Spleen (tissue), 11 donors: ENCODE measurements at regions not wholly inside any gene's neighbourhood (a gene's known extent, or its start where the extent isn't known, plus 50 kb on each side); places are given as distances from the start of the nearest gene placed in this dataset.

Source experiments
- DNase-seq: peaks from one replicate; pipeline ENCODE4 v3.0.0-alpha.2; 2020
- H3K27ac ChIP-seq, 8 donors: fragments of 200-600 bp; sonication (generic) in 7 of 8; 1 replicate in 4 of 8; 2 replicates in 4 of 8; pipeline versions ENCODE4 v1.5.0 to v1.8.0; 2016 to 2021; ENCODE audit warnings: inconsistent platforms in 4 of 8, mild to moderate bottlenecking in 4 of 8, moderate library complexity in 1 of 8
- H3K27me3 ChIP-seq, 7 donors: fragments of 200-600 bp; sonication (generic) in 6 of 7; replicated peaks in 1 of 7; 1 replicate in 4 of 7; 2 replicates in 3 of 7; pipeline versions ENCODE4 v1.5.0 to v1.8.0; 2016 to 2021; ENCODE audit warnings: inconsistent platforms in 3 of 7, mild to moderate bottlenecking in 1 of 7
- H3K36me3 ChIP-seq, 6 donors: fragments of 200-600 bp; sonication (generic) in 5 of 6; 1 replicate in 4 of 6; 2 replicates in 2 of 6; pipeline versions ENCODE4 v1.5.0 to v1.8.0; 2016 to 2021; ENCODE audit warnings: inconsistent platforms in 2 of 6
- H3K4me1 ChIP-seq, 6 donors: fragments of 200-600 bp; sonication (generic) in 5 of 6; 1 replicate in 3 of 6; 2 replicates in 3 of 6; pipeline versions ENCODE4 v1.5.0 to v1.8.0; 2016 to 2021; ENCODE audit warnings: inconsistent platforms in 3 of 6
- H3K4me3 ChIP-seq, 8 donors: fragments of 200-600 bp; sonication (generic) in 7 of 8; 1 replicate in 4 of 8; 2 replicates in 4 of 8; pipeline versions ENCODE4 v1.5.0 to v1.8.0; 2016 to 2021; ENCODE audit warnings: inconsistent platforms in 4 of 8, mild to moderate bottlenecking in 4 of 8, moderate library complexity in 2 of 8
- H3K9me3 ChIP-seq, 8 donors: fragments of 200-600 bp; sonication (generic) in 7 of 8; 1 replicate in 4 of 8; 2 replicates in 4 of 8; pipeline versions ENCODE4 v1.5.0 to v1.8.0; 2016 to 2021; ENCODE audit warnings: inconsistent platforms in 4 of 8
- CTCF ChIP-seq, 11 experiments: fragments of 200-600 bp in 7 of 11; fragments of 450-650 bp in 4 of 11; sonication (generic) in 4 of 11; IDR thresholded peaks in 8 of 11; conservative IDR thresholded peaks in 3 of 11; 1 replicate in 7 of 11; 2 replicates in 4 of 11; pipeline versions ENCODE4 v1.4.0 to v1.8.0; 2016 to 2021; ENCODE audit warnings: antibody characterized with exemption in 11 of 11, inconsistent platforms in 4 of 11, mild to moderate bottlenecking in 1 of 11
- POLR2A ChIP-seq, 3 donors: fragments of 450-650 bp; IDR thresholded peaks; one replicate each; pipeline ENCODE4 v1.5.1; 2017; ENCODE audit warnings: antibody characterized with exemption in 3 of 3, mild to moderate bottlenecking in 1 of 3
- POLR2AphosphoS5 ChIP-seq, 3 donors: sonication (generic); formaldehyde crosslinking; IDR thresholded peaks; one replicate each; pipeline ENCODE4 v1.5.1; 2017; ENCODE audit warnings: antibody characterized with exemption in 3 of 3
- WGBS, 5 donors: extraction: QIAGEN DNeasy Blood & Tissue Kit in 3 of 5; methylation state at CpG; one replicate each; pipeline versions ENCODE4 v1.1.5 to v1.1.7; 2013 to 2018; 5-methylcytosine and 5-hydroxymethylcytosine counted together
- intact Hi-C: fragments of 100-400 bp; cut with DNase I; formaldehyde crosslinking; loops from one replicate; pipeline ENCODE4 v1.15.0; 2023; ENCODE audit warnings: low total_unique reads
- donor health status: healthy with polysubstance abuse.
- donor health status: DM: no; HTN: no; CAD: no; lungs with moderate emphysema.
- donor health status: DM: no; HTN: no; CAD: no.
- donor health status: Bipolar disorder and iron deficiency.
- donor health status: healthy.
- donor health status: DM: no; HTN: no; CAD: no.
- donor health status: DM: yes; HTN: yes; CAD: no.

GRCh38 chr9:115862021-115862420 is 291.6 kb upstream of the PAPPA start:
- TF ChIP-seq POLR2AphosphoS5 (IDR thresholded peaks at IDR 0.05) (no peak), CTCF (IDR thresholded peaks at IDR 0.05 in 8 of 11, conservative IDR thresholded peaks at IDR 0.05 in 3 of 11) (no peak), POLR2A (IDR thresholded peaks at IDR 0.05) (no peak)
- no peak overlapping the region for H3K27ac ChIP-seq
- H3K36me3 ChIP-seq: no peaks in the 10 kb centered on the region
- intact Hi-C loops: no loop called here
- peaks cover 0 to 6% (median 0%) of the 10 kb centered on the region in 8 donors for H3K9me3 ChIP-seq
- no peak overlapping the region for H3K4me3 ChIP-seq
- no peaks in the 10 kb centered on the region for H3K27me3 ChIP-seq
- 77 to 88% (median 80%) methylated on average over 3 of the region's 3 CpGs for WGBS, 5 donors
- H3K4me1 ChIP-seq: no peaks in the 10 kb centered on the region
- no peak for DNase-seq

GRCh38 chr9:115864581-115864980 is 289.0 kb upstream of the PAPPA start:
- no peaks in the 10 kb centered on the region for H3K27me3 ChIP-seq
- intact Hi-C loops: no loop called here
- no peaks in the 10 kb centered on the region for H3K4me1 ChIP-seq
- no peak overlapping the region for H3K27ac ChIP-seq
- DNase-seq: no peak
- no peaks in the 10 kb centered on the region for H3K36me3 ChIP-seq
- no peak overlapping the region for H3K4me3 ChIP-seq
- H3K9me3 ChIP-seq: no peaks in the 10 kb centered on the region
- TF ChIP-seq POLR2AphosphoS5 (IDR thresholded peaks at IDR 0.05) (no peak), CTCF (IDR thresholded peaks at IDR 0.05 in 8 of 11, conservative IDR thresholded peaks at IDR 0.05 in 3 of 11) (no peak), POLR2A (IDR thresholded peaks at IDR 0.05) (no peak)

- no peaks in the 10 kb centered on the region for H3K4me1 ChIP-seq
- H3K27ac ChIP-seq: no peak overlapping the region
- H3K36me3 ChIP-seq: no peaks in the 10 kb centered on the region
- H3K9me3 ChIP-seq: no peaks in the 10 kb centered on the region
- no peak for TF ChIP-seq POLR2A (IDR thresholded peaks at IDR 0.05)
- TF ChIP-seq POLR2AphosphoS5 (IDR thresholded peaks at IDR 0.05): no peak
- TF ChIP-seq CTCF (IDR thresholded peaks at IDR 0.05 in 8 of 11, conservative IDR thresholded peaks at IDR 0.05 in 3 of 11): no peak
- intact Hi-C loops: no loop called here
- H3K4me3 ChIP-seq: no peak overlapping the region
- H3K27me3 ChIP-seq: no peaks in the 10 kb centered on the region
- DNase-seq: no peak
Observed at GRCh38 chr9:115867326-115867725, 286.3 kb upstream of the PAPPA start.

- intact Hi-C loops: no loop called here
- TF ChIP-seq CTCF (IDR thresholded peaks at IDR 0.05 in 8 of 11, conservative IDR thresholded peaks at IDR 0.05 in 3 of 11) (no peak), POLR2A (IDR thresholded peaks at IDR 0.05) (no peak), POLR2AphosphoS5 (IDR thresholded peaks at IDR 0.05) (no peak)
- H3K27me3 ChIP-seq: no peaks in the 10 kb centered on the region
- no peaks in the 10 kb centered on the region for H3K36me3 ChIP-seq
- WGBS, 5 donors: 63 to 82% (median 66%) methylated on average over 2 to 3 of the region's 3 CpGs
- DNase-seq: no peak
- no peaks in the 10 kb centered on the region for H3K4me1 ChIP-seq
- H3K4me3 ChIP-seq: no peak overlapping the region
- no peak overlapping the region for H3K27ac ChIP-seq
- no peaks in the 10 kb centered on the region for H3K9me3 ChIP-seq
Observed at GRCh38 chr9:115877852-115878438, 275.6 kb upstream of the PAPPA start.
